Activated CD4-positive, alpha-beta T cell treated with anti-CD3 and anti-CD28 coated beads for 24 hours (primary cell): ENCODE measurements at regions not wholly inside any gene's neighbourhood (a gene's known extent, or its start where the extent isn't known, plus 50 kb on each side); places are given as distances from the start of the nearest gene placed in this dataset.

Experiments used
- DNase-seq, 2 donors: peaks; one replicate each; pipeline ENCODE4 v3.0.0-alpha.2; 2020; ENCODE audit warnings: low read depth in 2 of 2

DNA sequence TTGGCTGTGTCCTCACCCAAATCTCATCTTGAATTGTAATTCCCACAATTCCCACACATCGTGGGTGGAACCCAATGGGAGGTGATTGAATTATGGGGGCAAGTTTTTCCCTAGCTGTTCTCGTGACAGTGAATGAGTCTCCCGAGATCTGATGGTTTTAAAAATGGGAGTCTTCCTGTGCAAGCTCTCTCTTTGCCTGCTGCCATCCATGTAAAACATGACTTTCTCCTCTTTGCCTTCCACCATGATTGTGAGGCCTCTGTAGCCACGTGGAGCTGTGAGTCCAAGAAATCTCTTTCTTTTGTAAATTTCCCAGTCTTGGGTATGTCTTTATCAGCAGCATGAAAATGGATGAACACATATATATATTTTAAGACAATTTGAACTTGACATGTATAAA lies 285.4 kb downstream of the BAMBI start:
- no peak for DNase-seq

- DNase-seq, result no peak
Observed at GRCh38 chr10:28963539-28964221, 286.4 kb downstream of the BAMBI start.

DNA sequence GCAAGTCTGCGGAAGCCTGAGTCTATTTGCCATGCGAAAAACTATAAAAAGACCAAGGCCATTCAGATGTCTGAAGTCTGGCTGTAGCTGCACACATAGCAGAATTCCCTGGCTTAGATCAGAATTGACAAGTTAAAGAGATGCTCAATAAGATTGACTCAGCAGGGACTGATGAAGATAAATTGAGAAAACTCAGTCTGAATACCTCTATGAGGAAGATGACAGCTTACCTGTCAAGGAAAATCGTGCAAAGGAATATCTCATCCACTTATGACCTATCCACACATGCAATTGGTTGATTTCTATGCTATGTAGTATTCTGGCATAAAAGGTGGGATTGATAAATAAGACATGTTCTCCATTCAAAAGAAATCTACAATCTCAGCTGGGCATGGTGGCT lies 288.6 kb downstream of the BAMBI start:
- no peak for DNase-seq

GRCh38 chr10:28967031-28967430 lies 289.7 kb downstream of the BAMBI start:
- DNase-seq, result no peak

- no peak for DNase-seq
Observed at GRCh38 chr10:28969413-28969812, 292.1 kb downstream of the BAMBI start.

- no peak for DNase-seq
Observed at GRCh38 chr10:28970231-28970630, 292.9 kb downstream of the BAMBI start.

GRCh38 chr10:28971255-28971654 lies 293.9 kb downstream of the BAMBI start:
- DNase-seq, result no peak

DNA sequence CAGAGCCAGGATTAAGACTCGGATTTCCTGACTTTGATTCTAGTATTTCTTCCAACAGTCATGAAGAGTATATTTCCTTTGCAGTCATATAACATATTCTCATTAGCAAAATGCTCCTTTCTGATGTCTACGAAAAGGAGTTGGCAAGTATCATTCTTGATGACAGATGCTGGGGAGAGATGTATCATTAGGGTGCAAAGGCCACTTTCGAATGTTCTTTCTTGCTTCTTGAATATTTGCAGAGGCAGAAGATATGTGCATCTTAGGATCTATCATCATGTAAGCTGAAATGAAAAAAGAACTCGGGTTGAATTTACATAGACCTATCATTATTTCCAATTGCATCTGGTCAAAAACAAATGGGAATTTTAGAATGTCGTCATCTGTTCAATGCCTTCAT lies 294.4 kb downstream of the BAMBI start:
- DNase-seq, result no peak

DNA sequence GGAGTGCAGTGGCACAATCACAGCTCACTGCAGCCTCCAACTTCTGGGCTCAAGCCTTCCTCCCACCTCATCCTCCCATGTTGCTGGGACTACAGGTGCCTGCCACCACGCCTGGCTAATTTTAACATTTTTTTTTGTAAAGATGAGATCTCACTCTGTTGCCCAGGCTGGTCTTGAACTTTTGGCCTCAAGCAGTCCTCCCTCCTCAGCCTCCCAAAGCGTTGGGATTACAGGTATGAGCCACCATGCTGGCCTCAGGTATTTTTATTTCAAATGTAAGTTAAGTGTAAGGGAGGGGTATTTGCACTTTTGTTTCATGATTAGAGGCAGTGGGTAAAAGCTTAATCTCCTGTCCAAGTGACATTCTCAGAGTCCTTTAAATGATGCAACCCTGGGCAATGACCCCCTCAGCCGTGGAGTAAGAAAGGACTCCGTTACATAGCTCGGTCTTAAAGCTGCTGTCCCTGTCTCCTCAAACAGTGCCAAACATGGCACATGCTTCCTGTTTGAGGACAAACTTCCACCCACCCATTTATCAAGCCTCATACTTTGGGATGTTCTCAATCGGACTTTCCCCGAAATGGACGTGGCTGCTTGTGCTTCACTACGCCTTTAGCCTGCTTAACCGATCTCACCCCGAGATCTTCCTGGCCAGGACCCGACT lies 296.1 kb downstream of the BAMBI start:
- no peak for DNase-seq

DNA sequence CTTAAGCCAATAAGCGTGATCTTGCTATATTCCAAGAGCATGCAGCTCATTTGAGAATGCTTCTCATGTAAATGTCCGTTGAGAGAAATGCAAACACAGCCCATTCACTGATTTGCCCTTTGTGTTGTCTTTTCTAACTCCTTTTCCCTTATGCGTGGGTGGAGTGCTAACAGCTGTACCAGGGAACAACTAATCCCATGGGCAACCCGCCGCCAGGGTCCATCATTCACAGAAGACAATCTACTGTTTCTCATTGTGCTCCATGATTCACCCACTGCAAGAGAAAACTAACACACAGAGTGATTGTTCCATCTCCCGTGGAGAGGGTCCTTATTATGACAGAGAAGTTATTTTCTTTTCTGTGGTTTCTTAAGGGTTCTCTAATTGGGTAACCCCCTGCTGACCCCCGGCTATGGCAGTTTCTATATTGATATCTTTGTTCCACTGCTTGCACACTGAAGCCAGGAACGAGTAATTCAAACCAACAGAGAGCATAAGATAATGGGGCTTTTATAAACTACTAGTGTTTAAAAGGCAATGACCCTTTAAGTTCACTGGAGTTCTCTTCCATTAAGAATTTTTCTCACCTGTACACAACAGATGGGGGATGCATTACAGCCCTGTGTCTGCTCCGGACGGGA lies 298.7 kb downstream of the BAMBI start:
- no peak for DNase-seq

- DNase-seq, result no peak
Observed at GRCh38 chr10:28977518-28977917, 300.2 kb downstream of the BAMBI start.

- no peak for DNase-seq
Observed at GRCh38 chr10:28980264-28980663, 302.9 kb downstream of the BAMBI start.

GRCh38 chr10:28981007-28981406 lies 303.7 kb downstream of the BAMBI start:
- no peak for DNase-seq

DNA sequence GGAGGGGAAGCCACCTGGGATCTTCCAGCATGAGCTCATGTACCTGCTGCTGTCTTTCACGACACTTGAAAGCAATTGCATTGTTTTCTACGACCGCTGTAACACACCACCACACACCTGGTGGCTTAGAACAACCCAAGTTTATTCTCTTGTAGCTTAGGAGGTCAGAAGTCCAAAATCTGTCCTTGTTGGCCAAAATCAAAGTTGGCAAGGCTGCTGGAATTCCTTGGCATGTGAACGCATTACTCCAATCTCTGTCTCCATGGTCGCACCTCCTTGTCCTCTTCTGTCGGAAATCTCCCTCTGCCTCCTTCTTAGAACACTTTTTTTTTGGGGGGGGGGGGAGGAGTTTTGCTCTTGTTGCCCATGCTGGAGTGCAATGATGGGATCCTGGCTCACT lies 305.7 kb downstream of the BAMBI start:
- DNase-seq, result no peak

DNA sequence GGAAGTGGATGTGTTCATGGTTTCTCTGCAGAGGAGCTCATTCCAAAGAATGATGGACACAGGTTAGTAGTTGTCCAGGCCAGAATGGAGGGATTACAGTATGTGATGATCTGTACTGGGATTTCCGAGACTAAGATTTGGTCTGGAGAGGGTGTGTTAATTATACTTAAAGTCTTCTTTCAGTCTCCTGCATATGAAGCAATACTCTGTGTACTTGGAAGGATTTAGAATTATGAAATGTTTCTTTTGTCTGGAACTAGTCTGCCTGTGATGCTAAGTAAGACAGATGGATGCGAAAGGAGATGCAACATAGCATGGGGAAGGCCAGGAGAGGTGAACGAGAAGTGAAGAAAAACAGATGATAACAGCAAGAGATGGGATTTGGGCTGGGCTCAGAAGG lies 305.1 kb upstream of the LYZL1 start:
- DNase-seq, result no peak

DNA sequence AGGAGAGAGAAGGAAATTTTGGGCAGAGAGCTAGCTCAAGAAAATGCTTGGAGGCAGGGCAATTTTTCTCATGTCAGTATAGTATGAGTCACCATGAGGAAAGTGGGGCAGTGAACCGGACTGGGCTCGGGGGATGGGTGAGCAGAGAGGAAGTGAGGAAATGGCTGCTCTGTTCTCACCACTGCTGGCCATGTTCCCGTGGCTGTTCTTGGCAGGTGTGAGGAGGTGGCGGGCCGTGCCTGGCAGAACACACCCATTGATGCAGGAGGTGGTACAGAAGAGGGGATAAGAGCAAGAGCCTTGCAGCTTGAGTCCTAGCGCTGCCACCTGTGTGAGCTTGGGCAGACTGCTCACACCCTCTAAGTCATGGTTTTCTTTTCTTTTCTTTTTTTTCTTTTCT lies 304.4 kb upstream of the LYZL1 start:
- DNase-seq, result no peak

DNA sequence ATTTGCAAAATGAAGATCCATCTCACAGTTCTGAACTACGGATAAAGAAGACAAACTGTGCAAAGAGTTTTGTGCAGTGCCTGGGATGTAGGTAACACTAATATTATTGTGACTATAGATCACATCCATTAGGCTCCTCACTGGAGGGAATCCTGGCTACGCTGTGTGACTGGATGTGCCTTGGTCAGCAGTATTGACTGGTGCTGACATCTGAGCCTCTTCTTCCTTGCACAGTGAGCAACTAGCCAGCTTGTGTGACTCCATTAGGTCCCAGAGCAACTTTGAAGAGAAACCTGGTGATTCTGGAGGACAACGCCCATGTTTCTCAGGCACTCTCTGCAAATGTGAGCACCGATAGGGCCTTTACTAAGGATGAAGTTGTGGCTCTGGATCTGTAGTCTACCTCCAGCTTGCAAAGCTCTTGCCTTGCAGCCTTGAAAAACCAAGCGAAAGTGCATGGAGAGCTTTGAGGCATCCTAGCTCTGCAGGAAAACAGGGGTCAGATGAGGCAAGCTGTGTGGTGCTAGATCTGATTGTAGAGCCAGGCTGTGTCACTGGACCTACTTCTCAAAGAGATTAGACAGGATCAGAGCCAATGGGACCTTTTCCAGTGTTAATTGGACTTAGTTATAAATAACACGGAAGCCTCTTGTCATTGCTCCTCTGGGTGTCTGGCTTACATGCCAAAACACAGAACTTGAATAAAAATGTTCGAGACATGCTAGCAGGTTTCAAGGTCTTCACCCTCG lies 303.6 kb upstream of the LYZL1 start:
- DNase-seq, result no peak

- DNase-seq, result no peak
Observed at GRCh38 chr10:28986117-28986792, 302.6 kb upstream of the LYZL1 start.

GRCh38 chr10:28986856-28987255 lies 302.0 kb upstream of the LYZL1 start:
- no peak for DNase-seq

- DNase-seq, result no peak
Observed at GRCh38 chr10:28987555-28988320, 301.1 kb upstream of the LYZL1 start.

GRCh38 chr10:28988980-28989379 lies 299.9 kb upstream of the LYZL1 start:
- no peak for DNase-seq
